Activated naive CD8-positive, alpha-beta T cell treated with anti-CD3 and anti-CD28 coated beads for 36 hours (primary cell): ENCODE measurements at regions not wholly inside any gene's neighbourhood (a gene's known extent, or its start where the extent isn't known, plus 50 kb on each side); places are given as distances from the start of the nearest gene placed in this dataset.

Experiments used
- DNase-seq: peaks from one replicate; pipeline ENCODE4 v3.0.0; 2021
- H3K27ac Mint-ChIP-seq: one replicate; pipeline ENCODE4 v1.8.0; 2022; ENCODE audit warnings: mild to moderate bottlenecking, moderate library complexity, mixed read lengths
- H3K27me3 Mint-ChIP-seq: one replicate; pipeline ENCODE4 v1.8.0; 2022; ENCODE audit warnings: mild to moderate bottlenecking, mixed read lengths
- H3K36me3 Mint-ChIP-seq: one replicate; pipeline ENCODE4 v1.8.0; 2021; ENCODE audit warnings: mild to moderate bottlenecking, mixed read lengths
- H3K4me1 Mint-ChIP-seq: one replicate; pipeline ENCODE4 v1.8.0; 2021; ENCODE audit warnings: mixed read lengths
- H3K4me3 Mint-ChIP-seq: one replicate; pipeline ENCODE4 v1.8.0; 2022; ENCODE audit warnings: mild to moderate bottlenecking, moderate library complexity, mixed read lengths
- H3K9me3 Mint-ChIP-seq: one replicate; pipeline ENCODE4 v1.8.0; 2022; ENCODE audit warnings: mixed read lengths

GRCh38 chr5:125558466-125558865, 812.0 kb upstream of the ZNF608 start:
- DNase-seq = no peak
- no peak overlapping the region for H3K27ac Mint-ChIP-seq
- no peak overlapping the region for H3K4me3 Mint-ChIP-seq
- no peaks in the 10 kb centered on the region for H3K27me3 Mint-ChIP-seq
- H3K9me3 Mint-ChIP-seq = peaks cover 1% of the 10 kb centered on the region
- no peaks in the 10 kb centered on the region for H3K36me3 Mint-ChIP-seq
- H3K4me1 Mint-ChIP-seq = no peaks in the 10 kb centered on the region

- Mint-ChIP-seq H3K27ac (no peak overlapping the region), H3K4me3 (no peak overlapping the region), H3K4me1 (no peaks in the 10 kb centered on the region), H3K9me3 (peaks cover 1% of the 10 kb centered on the region), H3K36me3 (no peaks in the 10 kb centered on the region), H3K27me3 (no peaks in the 10 kb centered on the region)
- DNase-seq = no peak
Observed at GRCh38 chr5:125559296-125559695, 812.9 kb upstream of the ZNF608 start.

- peaks cover 1% of the 10 kb centered on the region for H3K9me3 Mint-ChIP-seq
- H3K36me3 Mint-ChIP-seq = no peaks in the 10 kb centered on the region
- H3K4me3 Mint-ChIP-seq = no peak overlapping the region
- H3K4me1 Mint-ChIP-seq = no peaks in the 10 kb centered on the region
- H3K27me3 Mint-ChIP-seq = no peaks in the 10 kb centered on the region
- no peak overlapping the region for H3K27ac Mint-ChIP-seq
- DNase-seq = no peak
Observed at GRCh38 chr5:125560476-125561225, 814.2 kb upstream of the ZNF608 start.

- no peak overlapping the region for H3K4me3 Mint-ChIP-seq
- no peak for DNase-seq
- no peaks in the 10 kb centered on the region for H3K36me3 Mint-ChIP-seq
- H3K27ac Mint-ChIP-seq = no peak overlapping the region
- no peaks in the 10 kb centered on the region for H3K27me3 Mint-ChIP-seq
- H3K9me3 Mint-ChIP-seq = peaks cover 3% of the 10 kb centered on the region
- no peaks in the 10 kb centered on the region for H3K4me1 Mint-ChIP-seq
Observed at GRCh38 chr5:125564317-125564975, 818.0 kb upstream of the ZNF608 start.

GRCh38 chr5:125574491-125575044, 828.1 kb upstream of the ZNF608 start:
- Mint-ChIP-seq H3K9me3 (peaks cover 5% of the 10 kb centered on the region), H3K36me3 (no peaks in the 10 kb centered on the region), H3K27me3 (no peaks in the 10 kb centered on the region), H3K4me1 (no peaks in the 10 kb centered on the region), H3K27ac (no peak overlapping the region), H3K4me3 (no peak overlapping the region)
- DNase-seq = no peak

GRCh38 chr5:125575171-125575890, 828.9 kb upstream of the ZNF608 start:
- no peaks in the 10 kb centered on the region for H3K4me1 Mint-ChIP-seq
- H3K27ac Mint-ChIP-seq = no peak overlapping the region
- no peak overlapping the region for H3K4me3 Mint-ChIP-seq
- no peak for DNase-seq
- peaks cover 4% of the 10 kb centered on the region for H3K9me3 Mint-ChIP-seq
- no peaks in the 10 kb centered on the region for H3K36me3 Mint-ChIP-seq
- H3K27me3 Mint-ChIP-seq = no peaks in the 10 kb centered on the region

GRCh38 chr5:125575891-125576505, 829.6 kb upstream of the ZNF608 start:
- DNase-seq = no peak
- no peak overlapping the region for H3K4me3 Mint-ChIP-seq
- H3K36me3 Mint-ChIP-seq = no peaks in the 10 kb centered on the region
- H3K9me3 Mint-ChIP-seq = peaks cover 2% of the 10 kb centered on the region
- H3K4me1 Mint-ChIP-seq = no peaks in the 10 kb centered on the region
- no peak overlapping the region for H3K27ac Mint-ChIP-seq
- no peaks in the 10 kb centered on the region for H3K27me3 Mint-ChIP-seq

GRCh38 chr5:125576822-125577221, 830.4 kb upstream of the ZNF608 start:
- peaks cover 2% of the 10 kb centered on the region for H3K9me3 Mint-ChIP-seq
- H3K27me3 Mint-ChIP-seq = no peaks in the 10 kb centered on the region
- H3K27ac Mint-ChIP-seq = no peak overlapping the region
- no peak for DNase-seq
- no peaks in the 10 kb centered on the region for H3K36me3 Mint-ChIP-seq
- no peaks in the 10 kb centered on the region for H3K4me1 Mint-ChIP-seq
- no peak overlapping the region for H3K4me3 Mint-ChIP-seq

- no peak for DNase-seq
- Mint-ChIP-seq H3K9me3 (peaks cover 2% of the 10 kb centered on the region), H3K27ac (no peak overlapping the region), H3K36me3 (no peaks in the 10 kb centered on the region), H3K27me3 (no peaks in the 10 kb centered on the region), H3K4me1 (no peaks in the 10 kb centered on the region), H3K4me3 (no peak overlapping the region)
Observed at GRCh38 chr5:125578551-125578950, 832.1 kb upstream of the ZNF608 start.

- Mint-ChIP-seq H3K4me1 (no peaks in the 10 kb centered on the region), H3K4me3 (no peak overlapping the region), H3K27me3 (no peaks in the 10 kb centered on the region), H3K36me3 (no peaks in the 10 kb centered on the region), H3K27ac (no peak overlapping the region), H3K9me3 (peaks cover 2% of the 10 kb centered on the region)
- no peak for DNase-seq
Observed at GRCh38 chr5:125579182-125579581, 832.7 kb upstream of the ZNF608 start.

- no peak overlapping the region for H3K4me3 Mint-ChIP-seq
- no peak for DNase-seq
- H3K36me3 Mint-ChIP-seq = no peaks in the 10 kb centered on the region
- H3K27me3 Mint-ChIP-seq = no peaks in the 10 kb centered on the region
- no peaks in the 10 kb centered on the region for H3K4me1 Mint-ChIP-seq
- H3K27ac Mint-ChIP-seq = no peak overlapping the region
- peaks cover 3% of the 10 kb centered on the region for H3K9me3 Mint-ChIP-seq
Observed at GRCh38 chr5:125581311-125581710, 834.9 kb upstream of the ZNF608 start.

- Mint-ChIP-seq H3K27ac (no peak overlapping the region), H3K9me3 (peaks cover 3% of the 10 kb centered on the region), H3K4me3 (no peak overlapping the region), H3K36me3 (no peaks in the 10 kb centered on the region), H3K27me3 (no peaks in the 10 kb centered on the region), H3K4me1 (no peaks in the 10 kb centered on the region)
- no peak for DNase-seq
Observed at GRCh38 chr5:125582352-125582751, 835.9 kb upstream of the ZNF608 start.

- Mint-ChIP-seq H3K9me3 (peaks cover 3% of the 10 kb centered on the region), H3K4me1 (no peaks in the 10 kb centered on the region), H3K36me3 (no peaks in the 10 kb centered on the region), H3K27ac (no peak overlapping the region), H3K4me3 (no peak overlapping the region), H3K27me3 (no peaks in the 10 kb centered on the region)
- no peak for DNase-seq
Observed at GRCh38 chr5:125583321-125584139, 837.1 kb upstream of the ZNF608 start.

GRCh38 chr5:125584140-125584520, 837.7 kb upstream of the ZNF608 start:
- H3K27me3 Mint-ChIP-seq = no peaks in the 10 kb centered on the region
- no peak for DNase-seq
- H3K4me1 Mint-ChIP-seq = no peaks in the 10 kb centered on the region
- peaks cover 3% of the 10 kb centered on the region for H3K9me3 Mint-ChIP-seq
- H3K27ac Mint-ChIP-seq = no peak overlapping the region
- no peaks in the 10 kb centered on the region for H3K36me3 Mint-ChIP-seq
- H3K4me3 Mint-ChIP-seq = no peak overlapping the region
